Naive thymus-derived CD4-positive, alpha-beta T cell (primary cell): ENCODE measurements at regions not wholly inside any gene's neighbourhood (a gene's known extent, or its start where the extent isn't known, plus 50 kb on each side); places are given as distances from the start of the nearest gene placed in this dataset.
A peak's percentile ranks its signal among the peaks of the same experiment; 100 is the strongest.
"Not testable (repeated sequence)": the region's sequence is repeated elsewhere in the genome, so short reads cannot be mapped to it uniquely, and the experiment has no call there.

Source experiments
- ATAC-seq: fragments of 150-1000 bp; cut with Tn5 transposase; 2 replicates; pipeline ENCODE4 v1.10.0; 2021; ENCODE audit warnings: mild to moderate bottlenecking, moderate library complexity
- CTCF ChIA-PET: fragments of 350-600 bp; sonication (Branson Sonifier 250); formaldehyde crosslinking; loops from one replicate; lab custom pipeline; 2021; ENCODE audit warnings: antibody characterized with exemption; lab: Charles Lee
- POLR2A ChIA-PET: fragments of 350-600 bp; sonication (Branson Sonifier 250); formaldehyde crosslinking; loops from one replicate; lab custom pipeline; 2021; ENCODE audit warnings: antibody characterized with exemption, inconsistent platforms; lab: Charles Lee
- DNase-seq, 9 donors: peaks; one replicate each; pipeline versions ENCODE4 v3.0.0 to v3.0.0-alpha.2; 2020 to 2022; ENCODE audit warnings: mixed read lengths in 1 of 9
- H3K27ac ChIP-seq: one replicate; pipeline ENCODE4 v1.7.0; 2013; ENCODE audit warnings: mild to moderate bottlenecking, low read depth, low read length, moderate library complexity
- H3K27me3 ChIP-seq, 2 donors: one replicate each; pipeline ENCODE4 v1.7.0; 2013; ENCODE audit warnings: low read length in 2 of 2, mild to moderate bottlenecking in 2 of 2, moderate library complexity in 2 of 2; ENCODE audit not compliant: control insufficient read depth in 2 of 2, insufficient read depth in 2 of 2
- H3K36me3 ChIP-seq, 3 experiments: 1 replicate in 2 of 3; 2 replicates in 1 of 3; pipeline ENCODE4 v1.7.0; 2013; ENCODE audit warnings: low read length in 3 of 3, mild to moderate bottlenecking in 3 of 3, moderate library complexity in 1 of 3; ENCODE audit not compliant: insufficient read depth in 3 of 3, control insufficient read depth in 2 of 3
- H3K4me1 ChIP-seq, 2 donors: one replicate each; pipeline ENCODE4 v1.7.0; 2013; ENCODE audit warnings: low read length in 2 of 2, mild to moderate bottlenecking in 2 of 2, moderate library complexity in 1 of 2; ENCODE audit not compliant: control insufficient read depth in 2 of 2, insufficient read depth in 2 of 2
- H3K4me3 ChIP-seq: 2 replicates; pipeline ENCODE4 v1.7.0; 2013; ENCODE audit warnings: mild to moderate bottlenecking, low read length
- H3K9me3 ChIP-seq, 3 experiments: 1 replicate in 2 of 3; 2 replicates in 1 of 3; pipeline ENCODE4 v1.7.0; 2013; ENCODE audit warnings: low read length in 3 of 3; ENCODE audit not compliant: control insufficient read depth in 2 of 3
- H3K27ac Mint-ChIP-seq, 9 donors: one replicate each; pipeline ENCODE4 v1.8.0; 2020 to 2022; ENCODE audit warnings: mixed read lengths in 9 of 9, mild to moderate bottlenecking in 8 of 9, moderate library complexity in 5 of 9, inconsistent platforms in 2 of 9
- H3K27me3 Mint-ChIP-seq, 5 donors: one replicate each; pipeline ENCODE4 v1.8.0; 2021 to 2022; ENCODE audit warnings: mixed read lengths in 5 of 5, mild to moderate bottlenecking in 1 of 5
- H3K36me3 Mint-ChIP-seq, 5 donors: one replicate each; pipeline ENCODE4 v1.8.0; 2020 to 2022; ENCODE audit warnings: mixed read lengths in 5 of 5, mild to moderate bottlenecking in 3 of 5, inconsistent platforms in 1 of 5
- H3K4me1 Mint-ChIP-seq, 7 donors: one replicate each; pipeline ENCODE4 v1.8.0; 2020 to 2022; ENCODE audit warnings: mixed read lengths in 7 of 7, mild to moderate bottlenecking in 3 of 7, inconsistent platforms in 1 of 7
- H3K4me3 Mint-ChIP-seq, 10 donors: one replicate each; pipeline ENCODE4 v1.8.0; 2020 to 2022; ENCODE audit warnings: mild to moderate bottlenecking in 10 of 10, mixed read lengths in 10 of 10, moderate library complexity in 6 of 10, inconsistent platforms in 2 of 10
- H3K9me3 Mint-ChIP-seq, 11 donors: one replicate each; pipeline ENCODE4 v1.8.0; 2020 to 2022; ENCODE audit warnings: mixed read lengths in 11 of 11, mild to moderate bottlenecking in 4 of 11, inconsistent platforms in 1 of 11, moderate library complexity in 1 of 11
- intact Hi-C, 2 donors: fragments of 100-400 bp; cut with micrococcal nuclease; formaldehyde crosslinking; loops; one replicate each; pipeline ENCODE4 v1.15.1; 2023

DNA sequence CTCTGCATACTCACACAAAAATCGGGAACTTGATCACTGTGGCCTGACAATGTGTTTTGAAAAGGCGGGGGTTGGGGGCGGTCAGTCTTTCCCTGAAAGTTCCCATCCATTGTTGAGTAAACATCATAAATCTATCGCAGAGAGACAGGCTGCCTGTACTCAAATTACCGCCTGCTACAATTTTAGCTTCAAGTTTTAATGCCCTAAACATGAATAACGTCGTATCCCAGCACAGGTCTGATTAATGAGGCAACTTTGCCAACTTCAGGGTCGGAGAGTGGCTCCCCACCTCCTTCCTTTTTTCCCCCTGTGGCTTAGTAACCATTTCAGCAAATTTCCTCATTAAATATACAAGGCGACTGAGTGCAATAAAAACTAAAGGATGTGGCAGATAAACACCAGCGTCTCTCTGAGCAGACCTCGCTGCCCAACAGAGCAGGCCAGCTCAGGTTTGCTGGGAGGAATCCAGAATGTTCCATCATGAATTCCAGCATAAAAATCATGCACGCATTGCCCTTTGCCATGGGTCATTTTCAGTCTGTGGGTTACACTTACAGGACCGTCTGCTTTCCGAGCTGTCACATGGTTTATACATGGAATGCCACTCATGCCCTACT is 213.5 kb upstream of the PLGLB2 start:
- ATAC-seq, intact Hi-C loops, H3K27me3 Mint-ChIP-seq, H3K4me1 ChIP-seq, H3K27ac Mint-ChIP-seq, DNase-seq, H3K4me3 ChIP-seq, H3K36me3 Mint-ChIP-seq, H3K9me3 Mint-ChIP-seq, H3K9me3 ChIP-seq, CTCF ChIA-PET, H3K27me3 ChIP-seq, POLR2A ChIA-PET, H3K27ac ChIP-seq, H3K4me3 Mint-ChIP-seq, H3K36me3 ChIP-seq: not testable (repeated sequence)
- peaks cover 0 to 25% (median 13%) of the 10 kb centered on the region in 7 donors for H3K4me1 Mint-ChIP-seq

DNA sequence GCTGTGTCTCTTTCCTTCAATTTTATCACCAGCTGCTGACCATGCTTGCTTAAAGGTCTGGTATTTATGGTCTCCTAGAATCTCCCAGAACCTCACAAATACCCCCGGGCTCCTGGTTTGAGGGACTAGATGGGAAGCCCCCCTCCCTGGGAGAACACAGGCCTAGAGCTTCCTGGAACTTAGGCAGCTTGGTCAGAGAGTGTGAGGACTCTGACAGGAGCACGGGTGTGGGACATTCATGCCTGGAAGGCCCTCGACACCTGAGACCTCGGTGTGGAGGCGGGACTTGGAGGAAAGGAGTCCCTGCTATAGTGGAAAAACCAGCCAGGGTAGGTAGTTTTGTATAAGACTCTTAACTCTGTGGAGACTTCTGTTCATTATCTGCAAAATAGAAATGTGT is 211.5 kb upstream of the PLGLB2 start:
- DNase-seq, H3K27me3 Mint-ChIP-seq, H3K27ac ChIP-seq, ATAC-seq, H3K4me3 ChIP-seq, POLR2A ChIA-PET, H3K9me3 ChIP-seq, CTCF ChIA-PET, H3K4me1 ChIP-seq, H3K9me3 Mint-ChIP-seq, H3K36me3 Mint-ChIP-seq, H3K27me3 ChIP-seq, intact Hi-C loops, H3K36me3 ChIP-seq, H3K4me3 Mint-ChIP-seq: not testable (repeated sequence)
- Mint-ChIP-seq H3K4me1 (peaks cover 0 to 25% (median 13%) of the 10 kb centered on the region in 7 donors), H3K27ac (peak overlapping the region in 4 of 9 donors; percentile 28 to 79 (median 70))

DNA sequence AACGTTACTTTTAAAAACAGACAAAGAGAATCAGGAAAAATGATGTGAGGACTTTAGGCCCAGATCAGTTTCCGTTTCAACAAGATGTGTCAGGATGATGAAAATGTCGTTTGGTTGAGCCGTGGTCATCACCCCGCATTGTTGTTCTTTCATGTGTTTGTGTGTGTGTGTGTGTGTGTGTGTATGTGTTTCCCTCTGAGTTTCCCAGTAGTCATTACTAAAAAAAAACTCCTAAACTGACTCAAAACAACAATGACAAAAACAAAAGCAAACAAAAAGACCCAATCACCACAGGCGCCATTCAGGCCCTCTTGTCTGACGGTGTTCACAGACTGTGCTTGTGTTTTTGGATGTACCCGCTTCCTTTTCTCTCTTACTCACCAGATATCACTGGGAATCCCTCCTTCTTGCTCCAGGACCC is 210.6 kb upstream of the PLGLB2 start:
- ATAC-seq = peak; percentile 30
- H3K36me3 Mint-ChIP-seq, H3K36me3 ChIP-seq, H3K27ac ChIP-seq, POLR2A ChIA-PET, H3K4me1 ChIP-seq, intact Hi-C loops, CTCF ChIA-PET, H3K27me3 ChIP-seq, H3K9me3 ChIP-seq, DNase-seq, H3K9me3 Mint-ChIP-seq, H3K4me3 ChIP-seq, H3K27me3 Mint-ChIP-seq: not testable (repeated sequence)
- H3K4me1 Mint-ChIP-seq = peaks cover 0 to 23% (median 11%) of the 10 kb centered on the region in 7 donors
- H3K27ac Mint-ChIP-seq = peak overlapping the region in 7 of 9 donors; percentile 54 to 92 (median 71)
- peak overlapping the region in 5 of 10 donors; percentile 13 to 47 (median 25) for H3K4me3 Mint-ChIP-seq

DNA sequence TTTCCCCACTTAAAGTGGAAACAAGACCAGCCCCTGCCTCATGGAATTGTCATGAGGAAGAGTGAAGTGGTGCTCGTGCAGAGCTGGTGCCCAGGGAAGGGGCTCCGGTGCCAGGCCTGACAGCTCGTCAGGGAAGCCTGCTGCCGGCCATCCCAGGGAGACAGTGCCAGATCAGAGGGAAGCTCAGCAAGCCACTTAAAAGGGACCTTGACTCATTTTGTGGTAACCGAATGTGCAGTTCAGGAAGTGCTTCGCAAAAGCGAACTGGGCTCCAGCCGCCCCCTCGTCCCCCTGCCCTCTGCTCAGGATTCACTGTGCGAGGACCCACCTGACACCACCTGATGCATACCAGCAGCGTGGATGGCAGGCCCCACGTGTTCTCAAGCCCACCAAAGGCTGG is 209.6 kb upstream of the PLGLB2 start:
- H3K36me3 Mint-ChIP-seq, POLR2A ChIA-PET, H3K36me3 ChIP-seq, CTCF ChIA-PET, H3K4me3 Mint-ChIP-seq, H3K4me1 ChIP-seq, H3K27ac Mint-ChIP-seq, H3K4me3 ChIP-seq, DNase-seq, H3K27ac ChIP-seq, H3K27me3 ChIP-seq, intact Hi-C loops, H3K9me3 Mint-ChIP-seq, H3K9me3 ChIP-seq, H3K27me3 Mint-ChIP-seq: not testable (repeated sequence)
- peaks cover 0 to 19% (median 11%) of the 10 kb centered on the region in 7 donors for H3K4me1 Mint-ChIP-seq
- peak; percentile 71 for ATAC-seq

DNA sequence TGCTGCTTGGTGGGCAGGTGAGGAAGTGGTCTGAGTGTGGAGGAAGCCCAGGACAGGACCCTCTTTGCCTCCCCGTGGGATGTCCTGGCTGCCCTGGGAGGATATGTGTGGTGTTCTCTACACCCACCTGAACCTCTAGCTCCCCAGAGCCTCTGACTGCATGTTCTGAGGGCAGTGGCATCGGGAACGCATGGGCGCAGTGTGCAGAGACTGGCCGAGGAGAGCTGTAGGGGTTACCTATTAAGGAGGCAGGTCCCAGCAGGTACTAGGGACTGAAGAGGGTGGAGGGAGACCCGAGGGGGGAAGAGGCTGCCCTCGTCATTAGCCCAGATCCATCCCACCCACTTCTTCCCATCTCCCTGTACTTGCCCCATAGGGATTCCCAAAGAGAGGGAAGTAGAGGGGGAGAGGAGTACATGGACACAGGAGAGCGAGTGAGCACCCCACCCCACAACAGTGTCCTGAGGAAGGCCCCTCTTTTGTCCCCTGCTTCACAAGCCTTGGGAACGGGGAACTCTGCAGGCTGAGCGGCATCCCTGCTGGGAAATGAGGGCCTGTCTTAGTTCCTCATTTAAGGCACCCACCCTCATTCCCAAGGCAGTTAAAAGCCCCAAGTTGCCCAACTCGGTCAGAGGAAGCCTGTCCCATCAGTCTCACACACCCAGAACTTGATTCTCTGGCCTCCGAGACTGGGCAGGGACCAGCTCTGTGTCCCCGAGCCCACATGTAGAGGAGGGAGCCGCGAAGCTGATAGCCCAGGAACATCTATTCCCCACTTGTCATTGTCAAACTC is 208.5 kb upstream of the PLGLB2 start:
- H3K9me3 ChIP-seq, H3K4me3 ChIP-seq, H3K27me3 Mint-ChIP-seq, CTCF ChIA-PET, H3K4me1 ChIP-seq, intact Hi-C loops, H3K36me3 ChIP-seq, DNase-seq, H3K36me3 Mint-ChIP-seq, POLR2A ChIA-PET, H3K9me3 Mint-ChIP-seq, H3K27me3 ChIP-seq, H3K27ac ChIP-seq, H3K4me3 Mint-ChIP-seq: not testable (repeated sequence)
- peak; percentile 35 for ATAC-seq
- Mint-ChIP-seq H3K4me1 (peaks cover 0 to 17% (median 9%) of the 10 kb centered on the region in 7 donors), H3K27ac (peak overlapping the region in 1 of 9 donors; percentile 63)

DNA sequence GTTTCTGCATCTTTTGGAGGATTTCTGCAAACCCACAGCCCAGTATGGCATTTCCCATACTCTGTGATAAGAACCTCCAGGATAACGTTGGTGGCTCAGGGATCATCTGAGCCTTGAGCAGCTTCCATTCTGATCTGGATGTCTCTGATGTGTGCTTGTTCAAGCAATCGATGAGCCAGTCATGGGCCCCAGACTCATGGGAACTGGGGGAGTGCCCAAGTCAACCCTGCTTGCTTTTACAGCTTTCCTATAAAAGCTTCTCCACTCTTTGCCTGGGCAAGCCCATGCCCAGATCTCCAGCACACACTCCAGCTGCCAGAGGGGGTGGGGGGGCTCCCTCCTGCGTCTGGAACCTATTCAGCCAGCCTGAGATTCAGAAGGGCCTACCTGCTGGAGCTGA is 207.6 kb upstream of the PLGLB2 start:
- intact Hi-C loops, POLR2A ChIA-PET, DNase-seq: not testable (repeated sequence)

More for the DNA sequence above, 207.6 kb upstream of the PLGLB2 start:
- H3K27me3 ChIP-seq, H3K4me3 ChIP-seq, H3K4me3 Mint-ChIP-seq, H3K27ac Mint-ChIP-seq, CTCF ChIA-PET, H3K9me3 ChIP-seq, H3K4me1 ChIP-seq, H3K27ac ChIP-seq, H3K9me3 Mint-ChIP-seq, H3K27me3 Mint-ChIP-seq, ATAC-seq, H3K36me3 Mint-ChIP-seq, H3K36me3 ChIP-seq: not testable (repeated sequence)
- peaks cover 0 to 17% (median 9%) of the 10 kb centered on the region in 7 donors for H3K4me1 Mint-ChIP-seq
